ENCODE measurements at regions not wholly inside any gene's neighbourhood (a gene's known extent, or its start where the extent isn't known, plus 50 kb on each side); places are given as distances from the start of the nearest gene placed in this dataset.

DNA sequence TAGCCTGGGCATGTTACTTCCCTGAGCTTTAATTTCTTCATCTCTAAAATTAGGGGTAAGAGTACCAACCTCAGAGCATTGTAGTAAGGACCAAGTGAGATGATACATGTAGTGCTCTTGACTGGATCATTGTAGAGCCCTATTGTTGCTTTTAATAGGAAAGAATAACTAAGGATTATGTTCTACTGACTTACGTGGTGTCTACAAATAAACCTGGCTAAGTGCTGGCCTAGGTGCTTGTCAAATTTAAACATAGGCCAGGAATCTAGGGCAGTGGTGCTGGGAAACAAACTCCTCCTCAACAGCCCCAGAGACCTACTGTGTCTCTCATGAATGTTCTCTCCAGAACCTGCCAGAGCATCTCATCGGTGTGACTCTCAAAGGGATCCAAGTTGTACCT, 69.4 kb downstream of the ABCC12 start:
- dilution Hi-C loops (cut with MboI; ENCODE audit: extremely low pct_ligation_motif_present, low sequenced_read_pairs): no loop called here
- DNase-seq (ENCODE audit: low read depth, low spot score): no peak

DNA sequence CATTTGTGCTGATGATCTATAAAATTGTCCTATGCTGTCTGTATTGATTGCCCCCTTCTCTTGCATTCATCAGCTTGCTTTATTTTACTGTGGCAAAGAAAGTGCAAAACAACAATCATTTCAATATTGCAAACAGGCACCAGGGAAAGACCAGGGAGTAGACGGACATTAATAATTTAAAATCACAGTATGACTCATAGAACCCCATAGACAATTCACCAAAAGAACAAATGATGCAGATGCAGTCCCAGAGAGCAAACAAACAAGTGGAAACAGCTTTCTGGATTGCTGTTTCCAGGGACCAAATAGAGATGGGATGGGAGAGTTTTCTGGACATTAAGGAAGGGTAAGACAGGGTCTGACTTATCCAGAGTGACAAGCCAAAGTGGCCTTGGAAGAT, 70.1 kb downstream of the ABCC12 start:
- Histone ChIP-seq H3K79me2 (ENCODE audit: control insufficient read depth, insufficient read depth, low read length) (no peaks in the 10 kb centered on the region), H2AFZ (ENCODE audit: control insufficient read depth, low read length) (no peak overlapping the region), H3K4me3 (ENCODE audit: control insufficient read depth in 2 of 3, extremely low read depth in 1 of 3, insufficient read depth in 2 of 3, low read depth in 1 of 3, low read length in 3 of 3) (no peak overlapping the region), H3K27ac (ENCODE audit: control insufficient read depth, insufficient read depth, low read length) (no peak overlapping the region), H3K9me3 (ENCODE audit: control insufficient read depth, low read depth, low read length) (no peaks in the 10 kb centered on the region), H3K4me2 (ENCODE audit: control insufficient read depth, extremely low read depth, insufficient read depth, low read depth, low read length) (no peak overlapping the region), H4K20me1 (ENCODE audit: control insufficient read depth, extremely low read depth, insufficient read depth, low read length) (no peaks in the 10 kb centered on the region), H3K27me3 (ENCODE audit: control insufficient read depth, extremely low read depth, insufficient read depth, low read length) (peaks cover 15% of the 10 kb centered on the region), H3K9ac (ENCODE audit: control insufficient read depth, extremely low read depth, insufficient read depth, low read length) (no peak overlapping the region), H3K9me1 (ENCODE audit: control insufficient read depth, extremely low read depth, insufficient read depth, low read length) (no peaks in the 10 kb centered on the region), H3K36me3 (ENCODE audit: control insufficient read depth in 2 of 2, extremely low read depth in 1 of 2, insufficient read depth in 2 of 2, low read length in 2 of 2) (no peaks in the 10 kb centered on the region), H3K4me1 (ENCODE audit: control insufficient read depth, extremely low read depth, insufficient read depth, low read length) (peaks cover 5% of the 10 kb centered on the region)
- DNase-seq (ENCODE audit: low read depth, low spot score) (no peak), FAIRE-seq (no peak)
- TF ChIP-seq, protein P1, sequence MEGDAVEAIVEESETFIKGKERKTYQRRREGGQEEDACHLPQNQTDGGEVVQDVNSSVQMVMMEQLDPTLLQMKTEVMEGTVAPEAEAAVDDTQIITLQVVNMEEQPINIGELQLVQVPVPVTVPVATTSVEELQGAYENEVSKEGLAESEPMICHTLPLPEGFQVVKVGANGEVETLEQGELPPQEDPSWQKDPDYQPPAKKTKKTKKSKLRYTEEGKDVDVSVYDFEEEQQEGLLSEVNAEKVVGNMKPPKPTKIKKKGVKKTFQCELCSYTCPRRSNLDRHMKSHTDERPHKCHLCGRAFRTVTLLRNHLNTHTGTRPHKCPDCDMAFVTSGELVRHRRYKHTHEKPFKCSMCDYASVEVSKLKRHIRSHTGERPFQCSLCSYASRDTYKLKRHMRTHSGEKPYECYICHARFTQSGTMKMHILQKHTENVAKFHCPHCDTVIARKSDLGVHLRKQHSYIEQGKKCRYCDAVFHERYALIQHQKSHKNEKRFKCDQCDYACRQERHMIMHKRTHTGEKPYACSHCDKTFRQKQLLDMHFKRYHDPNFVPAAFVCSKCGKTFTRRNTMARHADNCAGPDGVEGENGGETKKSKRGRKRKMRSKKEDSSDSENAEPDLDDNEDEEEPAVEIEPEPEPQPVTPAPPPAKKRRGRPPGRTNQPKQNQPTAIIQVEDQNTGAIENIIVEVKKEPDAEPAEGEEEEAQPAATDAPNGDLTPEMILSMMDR (optimal IDR thresholded peaks at IDR 0.05 in 1 of 3, IDR thresholded peaks at IDR 0.05 in 1 of 3, conservative IDR thresholded peaks at IDR 0.05 in 1 of 3; ENCODE audit: extremely low read depth in 1 of 3, insufficient read depth in 2 of 3, low read length in 3 of 3): no peak
- no peak for TF ChIP-seq EZH2 (IDR thresholded peaks at IDR 0.05; ENCODE audit: low read length)
- dilution Hi-C loops (cut with MboI; ENCODE audit: extremely low pct_ligation_motif_present, low sequenced_read_pairs): no loop called here

More for the DNA sequence above, 69.4 kb downstream of the ABCC12 start:
- Histone ChIP-seq H3K9ac (ENCODE audit: control insufficient read depth, extremely low read depth, insufficient read depth, low read length) (no peak overlapping the region), H3K4me2 (ENCODE audit: control insufficient read depth, extremely low read depth, insufficient read depth, low read depth, low read length) (no peak overlapping the region), H3K36me3 (ENCODE audit: control insufficient read depth in 2 of 2, extremely low read depth in 1 of 2, insufficient read depth in 2 of 2, low read length in 2 of 2) (no peaks in the 10 kb centered on the region), H3K27me3 (ENCODE audit: control insufficient read depth, extremely low read depth, insufficient read depth, low read length) (peaks cover 16% of the 10 kb centered on the region), H2AFZ (ENCODE audit: control insufficient read depth, low read length) (no peak overlapping the region), H3K79me2 (ENCODE audit: control insufficient read depth, insufficient read depth, low read length) (no peaks in the 10 kb centered on the region), H3K4me3 (ENCODE audit: control insufficient read depth in 2 of 3, extremely low read depth in 1 of 3, insufficient read depth in 2 of 3, low read depth in 1 of 3, low read length in 3 of 3) (no peak overlapping the region), H3K27ac (ENCODE audit: control insufficient read depth, insufficient read depth, low read length) (no peak overlapping the region), H4K20me1 (ENCODE audit: control insufficient read depth, extremely low read depth, insufficient read depth, low read length) (no peaks in the 10 kb centered on the region), H3K9me1 (ENCODE audit: control insufficient read depth, extremely low read depth, insufficient read depth, low read length) (no peaks in the 10 kb centered on the region), H3K9me3 (ENCODE audit: control insufficient read depth, low read depth, low read length) (no peaks in the 10 kb centered on the region), H3K4me1 (ENCODE audit: control insufficient read depth, extremely low read depth, insufficient read depth, low read length) (peaks cover 3% of the 10 kb centered on the region)
- no peak for TF ChIP-seq EZH2 (IDR thresholded peaks at IDR 0.05; ENCODE audit: low read length)
- FAIRE-seq: no peak

DNA sequence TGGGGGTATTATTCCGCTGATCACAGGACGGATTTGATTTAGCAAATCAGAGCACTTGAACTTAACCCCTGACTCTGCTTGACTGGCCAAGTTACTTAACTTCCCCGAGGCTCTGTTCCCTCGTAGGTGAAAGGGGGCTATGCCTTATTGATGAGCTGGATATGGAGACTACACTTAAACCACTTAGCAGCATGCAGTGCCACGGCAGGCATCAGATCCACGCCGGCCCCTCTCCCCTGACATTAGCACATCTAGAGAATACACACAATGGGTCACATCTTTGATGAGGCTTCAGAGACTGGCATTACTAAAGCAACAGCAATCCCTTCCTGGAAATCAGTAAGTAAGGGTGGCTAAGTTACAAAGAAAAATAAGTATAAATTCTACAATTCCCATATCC, 71.0 kb downstream of the ABCC12 start:
- Histone ChIP-seq H3K79me2 (ENCODE audit: control insufficient read depth, insufficient read depth, low read length) (no peaks in the 10 kb centered on the region), H3K4me1 (ENCODE audit: control insufficient read depth, extremely low read depth, insufficient read depth, low read length) (peaks cover 5% of the 10 kb centered on the region), H3K9me3 (ENCODE audit: control insufficient read depth, low read depth, low read length) (no peaks in the 10 kb centered on the region), H3K27ac (ENCODE audit: control insufficient read depth, insufficient read depth, low read length) (no peak overlapping the region), H2AFZ (ENCODE audit: control insufficient read depth, low read length) (no peak overlapping the region), H3K27me3 (ENCODE audit: control insufficient read depth, extremely low read depth, insufficient read depth, low read length) (peaks cover 15% of the 10 kb centered on the region), H4K20me1 (ENCODE audit: control insufficient read depth, extremely low read depth, insufficient read depth, low read length) (no peaks in the 10 kb centered on the region), H3K4me3 (ENCODE audit: control insufficient read depth in 2 of 3, extremely low read depth in 1 of 3, insufficient read depth in 2 of 3, low read depth in 1 of 3, low read length in 3 of 3) (no peak overlapping the region), H3K36me3 (ENCODE audit: control insufficient read depth in 2 of 2, extremely low read depth in 1 of 2, insufficient read depth in 2 of 2, low read length in 2 of 2) (no peaks in the 10 kb centered on the region), H3K9ac (ENCODE audit: control insufficient read depth, extremely low read depth, insufficient read depth, low read length) (no peak overlapping the region), H3K9me1 (ENCODE audit: control insufficient read depth, extremely low read depth, insufficient read depth, low read length) (no peaks in the 10 kb centered on the region), H3K4me2 (ENCODE audit: control insufficient read depth, extremely low read depth, insufficient read depth, low read depth, low read length) (no peak overlapping the region)
- FAIRE-seq: no peak
- no peak for TF ChIP-seq EZH2 (IDR thresholded peaks at IDR 0.05; ENCODE audit: low read length)
- TF ChIP-seq, protein P1 (optimal IDR thresholded peaks at IDR 0.05 in 1 of 3, IDR thresholded peaks at IDR 0.05 in 1 of 3, conservative IDR thresholded peaks at IDR 0.05 in 1 of 3; ENCODE audit: extremely low read depth in 1 of 3, insufficient read depth in 2 of 3, low read length in 3 of 3): no peak
- DNase-seq (ENCODE audit: low read depth, low spot score): no peak
- dilution Hi-C loops (cut with MboI; ENCODE audit: extremely low pct_ligation_motif_present, low sequenced_read_pairs): no loop called here
